ENCODE measurements at regions not wholly inside any gene's neighbourhood (a gene's known extent, or its start where the extent isn't known, plus 50 kb on each side); places are given as distances from the start of the nearest gene placed in this dataset.

GRCh38 chr2:118654945-118655344, 192.5 kb downstream of the EN1 start:
- Histone ChIP-seq H2AFZ (ENCODE audit: low read depth) (no peak overlapping the region), H3F3A (replicated peaks; ENCODE audit: insufficient read depth) (no peaks in the 10 kb centered on the region), H3K4me3 (ENCODE audit: low read depth in 2 of 2, low read length in 1 of 2) (no peak overlapping the region), H3K4me1 (ENCODE audit: control insufficient read depth in 1 of 2, insufficient read depth in 2 of 2, low read depth in 1 of 2, low read length in 1 of 2) (no peaks in the 10 kb centered on the region), H3K27ac (ENCODE audit: low read depth in 2 of 2, low read length in 1 of 2) (no peak overlapping the region), H3K9me3 (peaks cover 6% of the 10 kb centered on the region; the same call in 1 of the 2 replicates), H3K4me2 (no peak overlapping the region), H3K9ac (no peak overlapping the region), H3K9me2 (no peaks in the 10 kb centered on the region), H3K27me3 (ENCODE audit: insufficient read depth) (no peaks in the 10 kb centered on the region), H3K79me2 (ENCODE audit: insufficient read depth) (no peaks in the 10 kb centered on the region), H4K20me1 (ENCODE audit: insufficient read depth) (no peaks in the 10 kb centered on the region), H3K36me3 (replicated peaks in 1 of 2; ENCODE audit: control insufficient read depth in 1 of 2, insufficient read depth in 2 of 2, low read length in 1 of 2) (no peaks in the 10 kb centered on the region)
- ChIA-PET POLR2A (no interaction called here), CTCF (no interaction called here)
- TF ChIP-seq MEF2A (IDR thresholded peaks at IDR 0.05; ENCODE audit: borderline replicate concordance, low read depth), result peak; percentile 42; the same call in 1 of the 2 replicates
- peak; percentile 44; the same call in 1 of the 2 replicates for TF ChIP-seq TCF12 (IDR thresholded peaks at IDR 0.05)
- no peak for TF ChIP-seq EP300 (IDR thresholded peaks at IDR 0.05; ENCODE audit: borderline replicate concordance in 1 of 2, low read depth in 1 of 2, low read length in 1 of 2)
- peak; percentile 36; the same call in 1 of the 2 replicates for TF ChIP-seq NFIC (IDR thresholded peaks at IDR 0.05; ENCODE audit: borderline replicate concordance)
- TF ChIP-seq TAF1 (IDR thresholded peaks at IDR 0.05; ENCODE audit: borderline replicate concordance, low read depth, low read length), result no peak
- TF ChIP-seq GABPA (IDR thresholded peaks at IDR 0.05; ENCODE audit: low read depth), result no peak
- no peak for DNase-seq
- 5% methylated on average over 1 of the region's 1 CpG for WGBS (ENCODE audit: low lambda C conversion rate)

- no peaks in the 10 kb centered on the region for H3K36me3 ChIP-seq (replicated peaks in 1 of 2; ENCODE audit: control insufficient read depth in 1 of 2, insufficient read depth in 2 of 2, low read length in 1 of 2)
- H3K27me3 ChIP-seq (ENCODE audit: insufficient read depth), result no peaks in the 10 kb centered on the region
- H3F3A ChIP-seq (replicated peaks; ENCODE audit: insufficient read depth), result no peaks in the 10 kb centered on the region
- ChIA-PET CTCF (no interaction called here), POLR2A (no interaction called here)
- H3K4me3 ChIP-seq (ENCODE audit: low read depth in 2 of 2, low read length in 1 of 2), result no peak overlapping the region
- peaks cover 6% of the 10 kb centered on the region; the same call in 1 of the 2 replicates for H3K9me3 ChIP-seq
- no peak for DNase-seq
- H3K9me2 ChIP-seq, result 0 out of 2 replicates have a peak, but pooled peaks cover 3% of the 10 kb centered on the region
- no peak overlapping the region for H3K4me2 ChIP-seq
- TF ChIP-seq GATA2 (CRISPR knock-in tag; IDR thresholded peaks at IDR 0.05) (no peak), RXRA (IDR thresholded peaks at IDR 0.05; ENCODE audit: borderline replicate concordance, low read depth) (no peak), RCOR1 (IDR thresholded peaks at IDR 0.05; ENCODE audit: low read length) (no peak), CTCF (IDR thresholded peaks at IDR 0.05) (no peak), EP300 (IDR thresholded peaks at IDR 0.05; ENCODE audit: borderline replicate concordance in 1 of 2, low read depth in 1 of 2, low read length in 1 of 2) (no peak), MXI1 (IDR thresholded peaks at IDR 0.05; ENCODE audit: low read depth, low read length) (no peak), FOXM1 (IDR thresholded peaks at IDR 0.05; ENCODE audit: low read depth) (no peak), SIN3A (IDR thresholded peaks at IDR 0.05; ENCODE audit: borderline replicate concordance, low read depth, low read length) (no peak), FOXJ3 (CRISPR knock-in tag; IDR thresholded peaks at IDR 0.05) (no peak), TCF12 (IDR thresholded peaks at IDR 0.05) (no peak), NRF1 (IDR thresholded peaks at IDR 0.05; ENCODE audit: low read depth, low read length) (no peak), MAX (IDR thresholded peaks at IDR 0.05; ENCODE audit: low read depth) (no peak), PBX3 (IDR thresholded peaks at IDR 0.05) (no peak), POLR2AphosphoS5 (IDR thresholded peaks at IDR 0.05; ENCODE audit: low read depth, low read length) (no peak), RAD21 (IDR thresholded peaks at IDR 0.05; ENCODE audit: low read length) (no peak), RFX5 (IDR thresholded peaks at IDR 0.05; ENCODE audit: low read length) (no peak), EZH2phosphoT487 (IDR thresholded peaks at IDR 0.05; ENCODE audit: borderline replicate concordance, low read depth) (no peak)
- no peaks in the 10 kb centered on the region for H3K4me1 ChIP-seq (ENCODE audit: control insufficient read depth in 1 of 2, insufficient read depth in 2 of 2, low read depth in 1 of 2, low read length in 1 of 2)
- no peak overlapping the region for H3K9ac ChIP-seq
- no peaks in the 10 kb centered on the region for H3K79me2 ChIP-seq (ENCODE audit: insufficient read depth)
- H4K20me1 ChIP-seq (ENCODE audit: insufficient read depth), result no peaks in the 10 kb centered on the region
- H3K27ac ChIP-seq (ENCODE audit: low read depth in 2 of 2, low read length in 1 of 2), result no peak overlapping the region
- H2AFZ ChIP-seq (ENCODE audit: low read depth), result no peak overlapping the region
Observed at GRCh38 chr2:118650327-118650726, 197.1 kb downstream of the EN1 start.
